Tibial artery (tissue), 4 donors: ENCODE measurements at regions not wholly inside any gene's neighbourhood (a gene's known extent, or its start where the extent isn't known, plus 50 kb on each side); places are given as distances from the start of the nearest gene placed in this dataset.

ENCODE experiments used
- DNase-seq, 2 donors: peaks; one replicate each; pipeline ENCODE4 v3.0.0-alpha.2; 2019
- H3K27ac ChIP-seq, 2 donors: fragments of 200-600 bp; sonication (generic) in 1 of 2; 1 replicate in 1 of 2; 2 replicates in 1 of 2; pipeline ENCODE4 v1.5.1; 2018 to 2019; ENCODE audit warnings: mild to moderate bottlenecking in 1 of 2
- H3K27me3 ChIP-seq, 2 donors: fragments of 200-600 bp; sonication (generic) in 1 of 2; one replicate each; pipeline versions ENCODE4 v1.5.1 to v1.6.0; 2016 to 2019
- H3K36me3 ChIP-seq, 3 donors: fragments of 200-600 bp; sonication (generic) in 2 of 3; one replicate each; pipeline ENCODE4 v1.5.1; 2016 to 2019; ENCODE audit warnings: mild to moderate bottlenecking in 2 of 3
- H3K4me1 ChIP-seq, 4 donors: fragments of 200-600 bp; sonication (generic) in 2 of 4; 1 replicate in 3 of 4; 2 replicates in 1 of 4; pipeline ENCODE4 v1.5.1; 2016 to 2019
- H3K4me3 ChIP-seq, 2 donors: fragments of 200-600 bp; sonication (generic) in 1 of 2; 1 replicate in 1 of 2; 2 replicates in 1 of 2; pipeline ENCODE4 v1.5.1; 2018 to 2019; ENCODE audit warnings: mild to moderate bottlenecking in 2 of 2
- H3K9me3 ChIP-seq, 3 donors: fragments of 200-600 bp; sonication (generic) in 1 of 3; one replicate each; pipeline ENCODE4 v1.5.1; 2016 to 2019
- intact Hi-C: fragments of 100-400 bp; cut with DNase I; formaldehyde crosslinking; loops from one replicate; pipeline ENCODE4 v1.15.0; 2023; ENCODE audit warnings: low total_unique reads
- TF ChIP-seq, protein P1 (sequence below), 2 experiments: fragments of 200-600 bp in 1 of 2; fragments of 450-650 bp in 1 of 2; IDR thresholded peaks; one replicate each; pipeline ENCODE4 v1.5.1; 2017 to 2019; ENCODE audit warnings: antibody characterized with exemption in 2 of 2, mild to moderate bottlenecking in 1 of 2, moderate library complexity in 1 of 2

DNA sequence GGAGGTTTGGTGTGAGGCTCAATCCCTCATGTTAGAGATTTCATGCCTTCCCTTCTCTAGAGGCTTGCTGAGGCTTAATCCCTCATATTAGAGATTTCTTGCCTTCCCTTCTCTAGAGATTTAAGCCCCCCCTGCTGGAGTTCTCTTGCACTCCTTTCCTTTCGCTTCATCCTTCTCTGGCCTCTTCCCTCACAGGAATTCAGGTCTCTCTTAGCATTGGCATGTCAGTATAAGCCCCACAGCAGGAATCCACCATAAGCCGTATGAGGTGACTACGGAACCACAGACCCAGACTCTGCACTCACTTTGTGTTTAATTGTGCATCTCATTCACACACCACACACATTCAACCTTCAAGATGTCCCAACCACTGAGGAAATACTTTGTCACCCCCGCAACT, 338.6 kb upstream of the POU1F1 start:
- Histone ChIP-seq H3K4me3 (no peak overlapping the region), H3K27ac (no peak overlapping the region), H3K4me1 (no peaks in the 10 kb centered on the region), H3K36me3 (no peaks in the 10 kb centered on the region), H3K9me3 (peaks cover 0 to 7% (median 0%) of the 10 kb centered on the region in 3 donors), H3K27me3 (no peaks in the 10 kb centered on the region)
- TF ChIP-seq, protein P1, sequence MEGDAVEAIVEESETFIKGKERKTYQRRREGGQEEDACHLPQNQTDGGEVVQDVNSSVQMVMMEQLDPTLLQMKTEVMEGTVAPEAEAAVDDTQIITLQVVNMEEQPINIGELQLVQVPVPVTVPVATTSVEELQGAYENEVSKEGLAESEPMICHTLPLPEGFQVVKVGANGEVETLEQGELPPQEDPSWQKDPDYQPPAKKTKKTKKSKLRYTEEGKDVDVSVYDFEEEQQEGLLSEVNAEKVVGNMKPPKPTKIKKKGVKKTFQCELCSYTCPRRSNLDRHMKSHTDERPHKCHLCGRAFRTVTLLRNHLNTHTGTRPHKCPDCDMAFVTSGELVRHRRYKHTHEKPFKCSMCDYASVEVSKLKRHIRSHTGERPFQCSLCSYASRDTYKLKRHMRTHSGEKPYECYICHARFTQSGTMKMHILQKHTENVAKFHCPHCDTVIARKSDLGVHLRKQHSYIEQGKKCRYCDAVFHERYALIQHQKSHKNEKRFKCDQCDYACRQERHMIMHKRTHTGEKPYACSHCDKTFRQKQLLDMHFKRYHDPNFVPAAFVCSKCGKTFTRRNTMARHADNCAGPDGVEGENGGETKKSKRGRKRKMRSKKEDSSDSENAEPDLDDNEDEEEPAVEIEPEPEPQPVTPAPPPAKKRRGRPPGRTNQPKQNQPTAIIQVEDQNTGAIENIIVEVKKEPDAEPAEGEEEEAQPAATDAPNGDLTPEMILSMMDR (IDR thresholded peaks at IDR 0.05): no peak
- DNase-seq: no peak
- intact Hi-C loops: no loop called here

DNA sequence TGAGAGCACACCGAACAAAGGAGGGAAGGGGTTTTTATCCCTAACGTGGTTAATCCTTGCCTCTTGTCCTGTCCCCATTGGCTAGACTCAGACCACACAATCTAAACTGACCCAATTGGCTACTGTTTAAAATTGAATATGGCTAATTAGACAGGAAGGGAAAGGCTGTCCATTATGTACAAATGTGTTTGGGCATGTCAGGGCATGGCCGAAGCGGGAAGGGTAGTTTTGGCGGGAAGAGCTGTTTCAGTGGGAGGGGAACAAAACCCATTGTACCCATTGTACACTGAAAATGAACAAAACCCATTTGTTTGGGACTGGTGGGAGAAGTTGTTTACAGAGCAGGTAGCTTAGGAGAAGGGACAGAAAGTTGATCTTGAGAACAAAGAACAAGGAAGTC, 330.9 kb upstream of the POU1F1 start:
- intact Hi-C loops: no loop called here
- H3K27me3 ChIP-seq: no peaks in the 10 kb centered on the region

DNA sequence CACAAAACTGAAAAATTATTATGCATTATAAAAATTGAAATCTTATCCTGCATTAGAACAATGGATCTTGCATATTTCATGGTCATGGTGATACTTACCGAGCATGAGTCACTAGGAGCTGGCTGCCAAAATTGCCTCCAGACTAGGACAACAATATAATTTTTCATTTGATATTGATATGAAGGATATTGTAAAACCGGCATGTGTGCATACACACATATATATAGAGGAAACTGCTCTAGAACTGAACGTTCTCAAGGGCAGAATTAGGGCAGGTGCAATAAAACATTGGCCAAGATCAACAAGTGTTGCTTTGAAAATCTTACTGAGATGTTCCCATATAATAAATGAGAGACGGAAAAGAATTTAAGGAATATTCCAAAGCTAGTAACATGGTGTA, 319.4 kb upstream of the POU1F1 start:
- no peak overlapping the region for H3K27ac ChIP-seq
- no peaks in the 10 kb centered on the region for H3K27me3 ChIP-seq
- no peak for DNase-seq
- H3K4me3 ChIP-seq: no peak overlapping the region
- TF ChIP-seq, protein P1 (IDR thresholded peaks at IDR 0.05): no peak
- no peaks in the 10 kb centered on the region for H3K4me1 ChIP-seq
- no peaks in the 10 kb centered on the region for H3K36me3 ChIP-seq
- intact Hi-C loops: no loop called here
- peaks cover 0 to 6% (median 5%) of the 10 kb centered on the region in 3 donors for H3K9me3 ChIP-seq

More for the DNA sequence above, 330.9 kb upstream of the POU1F1 start:
- H3K36me3 ChIP-seq: no peaks in the 10 kb centered on the region
- no peak for DNase-seq
- TF ChIP-seq, protein P1 (IDR thresholded peaks at IDR 0.05): no peak
- no peak overlapping the region for H3K4me3 ChIP-seq
- H3K4me1 ChIP-seq: no peaks in the 10 kb centered on the region
- peaks cover 0 to 8% (median 5%) of the 10 kb centered on the region in 3 donors for H3K9me3 ChIP-seq
- H3K27ac ChIP-seq: no peak overlapping the region

DNA sequence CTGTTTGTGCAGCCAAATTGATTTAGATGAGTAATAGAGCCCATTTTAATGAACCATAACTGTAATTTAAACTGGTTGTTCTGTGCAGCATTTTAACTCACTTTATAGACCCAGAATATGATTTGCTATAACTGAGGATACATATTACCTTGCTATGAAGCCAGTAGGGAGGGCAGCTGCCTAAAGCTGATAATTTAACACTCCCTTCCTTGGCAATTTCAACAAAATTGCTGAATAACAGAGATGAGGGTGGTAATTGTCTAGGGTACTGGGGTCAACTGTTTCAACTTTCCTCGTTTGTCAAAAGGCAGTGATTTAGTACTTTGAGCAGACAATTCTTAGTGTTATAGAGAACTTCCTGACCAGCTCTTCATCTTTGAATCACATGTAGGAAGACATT, 304.9 kb upstream of the POU1F1 start:
- Histone ChIP-seq H3K4me1 (no peaks in the 10 kb centered on the region), H3K27me3 (no peaks in the 10 kb centered on the region), H3K4me3 (no peak overlapping the region), H3K9me3 (no peaks in the 10 kb centered on the region), H3K27ac (no peak overlapping the region), H3K36me3 (no peaks in the 10 kb centered on the region)
- TF ChIP-seq, protein P1 (IDR thresholded peaks at IDR 0.05): no peak
- intact Hi-C loops: no loop called here
- no peak for DNase-seq

DNA sequence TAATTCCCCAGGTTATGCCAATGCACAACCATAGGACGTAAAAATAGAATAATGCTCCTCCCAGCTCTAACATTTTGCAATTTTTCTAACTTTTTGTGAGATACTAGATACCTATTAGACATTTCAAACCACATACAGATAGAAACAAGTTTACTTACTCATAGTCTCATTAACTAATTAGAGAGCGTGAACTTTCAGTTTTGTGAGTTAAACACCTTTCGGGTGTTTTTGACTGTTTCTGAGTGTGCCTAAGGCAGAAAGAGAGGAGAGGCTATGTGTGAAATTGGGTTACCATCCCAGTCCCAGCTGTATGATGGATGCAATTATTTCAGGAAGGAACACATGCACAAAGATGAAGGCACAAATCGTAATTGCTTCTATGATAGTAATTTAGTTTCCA, 300.4 kb upstream of the POU1F1 start:
- TF ChIP-seq, protein P1 (IDR thresholded peaks at IDR 0.05): no peak
- H3K36me3 ChIP-seq: no peaks in the 10 kb centered on the region
- H3K9me3 ChIP-seq: no peaks in the 10 kb centered on the region
- intact Hi-C loops: no loop called here
- H3K4me1 ChIP-seq: no peaks in the 10 kb centered on the region
- H3K4me3 ChIP-seq: no peak overlapping the region
- no peaks in the 10 kb centered on the region for H3K27me3 ChIP-seq
- H3K27ac ChIP-seq: no peak overlapping the region
- DNase-seq: no peak

DNA sequence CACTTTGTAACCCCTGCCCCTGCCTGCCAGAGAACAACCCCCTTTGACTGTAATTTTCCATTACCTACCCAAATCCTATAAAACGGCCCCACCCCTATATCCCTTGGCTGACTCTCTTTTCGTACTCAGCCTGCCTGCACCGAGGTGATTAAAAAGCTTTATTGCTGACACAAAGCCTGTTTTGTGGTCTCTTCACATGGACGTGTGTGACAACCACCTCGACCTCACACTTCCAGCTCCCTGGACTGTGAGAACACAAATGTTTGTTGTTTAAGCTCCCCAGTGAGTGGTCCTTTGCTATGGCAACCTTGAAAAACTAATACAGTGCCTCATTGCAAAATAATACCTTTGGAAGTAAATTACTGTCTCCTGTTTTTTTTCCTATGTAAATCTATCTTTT, 299.2 kb upstream of the POU1F1 start:
- intact Hi-C loops: no loop called here
- H3K4me3 ChIP-seq: no peak overlapping the region
- no peaks in the 10 kb centered on the region for H3K9me3 ChIP-seq
- H3K27me3 ChIP-seq: no peaks in the 10 kb centered on the region
- TF ChIP-seq, protein P1 (IDR thresholded peaks at IDR 0.05): no peak
- no peaks in the 10 kb centered on the region for H3K36me3 ChIP-seq
- H3K27ac ChIP-seq: no peak overlapping the region
- H3K4me1 ChIP-seq: no peaks in the 10 kb centered on the region
- no peak for DNase-seq
